Glomerular visceral epithelial cell (primary cell): ENCODE measurements at regions not wholly inside any gene's neighbourhood (a gene's known extent, or its start where the extent isn't known, plus 50 kb on each side); places are given as distances from the start of the nearest gene placed in this dataset.

Experiments used
- DNase-seq: peaks from one replicate; pipeline ENCODE4 v3.0.0-alpha.2; 2016; ENCODE audit errors: extremely low spot score

DNA sequence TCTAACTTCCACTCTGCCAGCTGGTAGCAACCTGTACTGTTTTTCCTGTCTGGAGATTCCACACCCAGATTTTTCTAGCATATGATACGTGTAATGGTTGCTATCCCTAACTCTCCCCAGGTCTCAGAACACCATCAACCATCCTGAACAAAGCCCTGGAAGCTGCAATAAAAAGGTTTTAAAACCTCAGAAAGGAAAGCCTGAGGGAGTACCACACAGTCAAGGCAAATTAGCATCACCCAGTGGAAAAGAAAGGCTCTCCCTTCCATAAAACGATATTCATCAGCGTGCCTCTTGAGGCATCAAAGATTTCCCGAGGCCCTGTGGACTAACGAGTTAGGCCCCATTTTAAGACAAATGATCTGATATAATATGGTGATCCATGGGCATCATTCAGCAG, 421.0 kb downstream of the ADGRL2 start:
- no peak for DNase-seq

DNA sequence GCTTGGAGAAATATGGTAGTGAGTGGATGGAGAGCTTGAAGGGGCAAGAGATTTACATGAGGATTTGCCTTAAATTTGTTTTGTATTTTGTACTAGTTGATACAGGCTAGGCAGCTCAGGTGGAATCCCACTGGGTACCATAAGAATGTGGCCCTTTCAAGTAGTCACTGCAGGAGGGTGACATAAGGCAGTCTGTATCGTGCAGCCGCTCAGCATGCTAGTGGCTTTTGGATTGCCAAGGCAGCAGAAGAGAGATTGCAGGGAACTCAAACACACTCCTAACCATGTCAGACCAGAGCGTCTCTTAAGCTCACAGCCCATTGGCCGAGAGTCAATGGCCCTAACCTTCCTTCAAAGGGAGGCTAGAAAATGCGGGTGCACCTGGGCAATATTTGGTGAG, 420.0 kb downstream of the ADGRL2 start:
- DNase-seq = no peak

DNA sequence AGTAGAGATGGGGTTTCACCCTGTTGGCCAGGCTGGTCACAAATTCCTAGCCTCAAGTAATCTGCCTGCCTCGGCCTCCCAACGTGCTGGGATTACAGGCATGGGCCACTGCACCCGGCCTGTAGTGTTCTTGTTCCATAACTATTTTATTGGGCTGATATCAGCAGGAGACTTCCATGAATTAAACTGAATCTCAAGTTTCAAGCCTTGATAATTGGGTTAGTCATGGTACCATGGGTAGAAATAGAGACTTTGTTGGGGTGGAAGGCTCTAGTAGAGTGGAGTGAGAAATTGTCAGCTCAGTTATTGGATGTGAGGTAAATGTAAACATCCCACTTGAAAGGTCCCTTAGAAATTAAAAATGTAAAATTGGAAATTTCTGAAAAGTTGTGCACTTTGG, 419.1 kb downstream of the ADGRL2 start:
- no peak for DNase-seq

DNA sequence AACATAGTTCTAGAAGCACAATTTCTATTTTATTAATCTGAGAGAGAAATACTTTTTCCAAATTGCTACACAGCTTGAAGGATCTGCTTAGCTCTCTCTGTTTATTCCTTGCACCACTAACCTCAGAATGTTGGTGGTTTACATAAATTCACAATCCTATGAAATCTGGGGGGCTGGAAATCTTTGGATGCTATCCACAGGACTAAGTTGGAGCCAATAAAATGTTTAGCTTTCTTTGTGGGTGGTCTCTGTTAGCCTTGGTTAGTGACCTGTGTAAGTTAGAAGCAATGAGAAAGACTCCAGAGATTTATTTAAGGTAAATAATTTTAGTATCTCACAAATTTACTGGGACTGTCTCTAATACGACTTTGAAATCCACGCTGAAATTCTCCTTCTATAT, 418.1 kb downstream of the ADGRL2 start:
- DNase-seq = no peak

DNA sequence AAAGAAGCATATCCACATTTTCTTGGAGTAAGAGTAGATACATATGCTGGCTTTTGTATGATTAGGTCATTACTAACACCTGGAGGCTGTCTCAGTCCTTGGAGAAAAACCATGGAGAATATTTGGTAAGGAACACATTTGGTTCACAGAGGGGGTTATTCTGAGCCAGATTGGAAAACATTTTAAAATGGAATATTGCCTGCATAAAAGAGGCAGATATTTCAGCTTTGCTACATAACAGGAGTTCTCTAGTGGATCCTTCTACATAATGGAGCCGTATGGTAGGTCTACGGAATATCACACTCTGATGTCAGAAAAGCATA, 415.1 kb downstream of the ADGRL2 start:
- no peak for DNase-seq

DNA sequence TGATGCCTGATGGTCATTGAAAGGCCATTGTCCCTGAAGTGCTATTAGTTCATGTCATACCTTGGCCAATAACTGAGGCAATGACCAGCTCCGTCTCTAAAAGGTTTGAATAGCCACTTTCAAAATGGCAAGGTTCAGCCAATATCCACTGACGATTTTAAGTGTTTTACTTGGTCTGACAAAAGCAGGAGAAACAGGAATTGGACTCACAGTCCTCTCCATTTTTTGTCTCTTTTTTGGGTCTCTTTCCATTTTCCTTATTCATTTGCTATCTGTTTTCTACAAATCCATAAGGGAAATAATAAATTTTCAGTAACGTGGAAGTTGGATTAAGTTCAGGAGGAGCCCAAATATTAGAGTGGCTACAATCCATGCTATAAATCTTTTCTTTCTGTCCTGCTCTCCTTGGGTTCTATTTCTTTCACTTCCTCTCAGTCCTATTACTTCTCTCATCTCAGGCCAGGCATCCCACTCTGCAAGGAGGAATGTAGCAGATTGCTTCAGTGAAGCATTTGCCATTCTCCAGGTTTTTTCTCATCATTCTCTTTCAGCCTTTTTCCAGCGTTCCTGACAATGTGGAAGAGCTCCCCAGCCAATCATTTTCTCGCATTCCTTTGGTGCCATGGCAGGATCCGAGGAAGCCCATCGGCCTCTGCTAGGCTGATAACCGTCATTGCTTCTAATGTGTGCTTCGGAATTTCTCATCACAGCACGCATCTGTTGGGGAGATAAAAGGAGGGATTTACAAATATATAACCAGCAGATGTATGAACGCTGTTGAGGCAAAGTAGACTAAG, 414.5 kb downstream of the ADGRL2 start:
- no peak for DNase-seq

DNA sequence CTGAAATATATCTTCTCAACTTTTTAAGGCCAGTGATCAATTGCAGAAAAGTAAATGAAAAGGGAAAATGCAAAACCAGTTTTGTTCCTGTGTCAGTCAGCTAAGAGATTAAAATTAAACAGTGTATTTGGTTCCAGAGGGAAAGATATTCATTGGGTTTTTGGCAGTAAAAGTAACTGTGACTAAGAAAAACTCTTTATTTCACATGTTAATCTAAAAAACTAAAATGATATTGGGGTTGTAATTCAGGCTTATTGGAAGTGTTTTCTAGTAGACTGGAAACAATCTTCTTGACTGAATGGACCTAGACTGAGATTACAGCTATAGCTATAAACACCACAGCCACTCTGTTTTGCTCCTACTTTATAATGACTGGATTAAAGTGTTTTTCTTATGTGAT, 413.9 kb downstream of the ADGRL2 start:
- no peak for DNase-seq

DNA sequence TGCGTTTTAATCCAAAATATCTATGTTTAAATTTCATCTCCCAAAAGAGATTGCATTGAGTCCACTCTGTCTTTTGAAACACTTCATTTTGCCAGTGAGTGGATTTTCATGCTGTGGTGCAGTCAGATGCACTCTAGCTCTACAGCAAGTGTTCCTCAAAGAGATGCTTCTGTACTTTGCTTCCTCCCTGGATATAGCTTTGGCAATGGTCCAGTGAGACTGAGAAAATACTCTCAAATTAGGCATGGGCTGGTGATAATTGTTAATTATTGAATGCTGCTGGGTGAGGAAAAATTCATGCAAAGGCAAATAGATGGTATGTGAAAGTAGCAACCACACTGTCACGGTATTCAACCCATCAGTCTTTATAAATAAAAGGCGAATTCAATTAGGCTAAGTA, 396.9 kb downstream of the ADGRL2 start:
- DNase-seq = no peak

DNA sequence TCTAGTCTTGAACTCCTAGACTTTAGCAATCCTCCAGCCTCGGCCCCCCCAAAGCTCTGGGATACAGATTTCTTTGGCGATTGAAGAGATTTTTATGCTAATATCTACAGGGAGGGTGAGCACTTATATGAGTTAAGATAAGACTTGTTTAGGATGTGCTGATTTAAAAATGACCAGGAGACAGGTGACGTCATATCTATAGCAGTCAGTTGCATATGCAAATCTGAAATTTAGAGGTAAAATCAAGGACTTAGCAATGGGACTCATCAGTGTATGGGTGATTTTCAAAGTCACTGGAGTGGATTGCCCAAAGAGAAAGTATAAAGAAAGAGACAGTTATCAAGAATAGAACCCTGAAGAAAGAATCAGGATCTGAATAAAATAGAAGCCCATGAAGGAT, 394.5 kb downstream of the ADGRL2 start:
- no peak for DNase-seq

DNA sequence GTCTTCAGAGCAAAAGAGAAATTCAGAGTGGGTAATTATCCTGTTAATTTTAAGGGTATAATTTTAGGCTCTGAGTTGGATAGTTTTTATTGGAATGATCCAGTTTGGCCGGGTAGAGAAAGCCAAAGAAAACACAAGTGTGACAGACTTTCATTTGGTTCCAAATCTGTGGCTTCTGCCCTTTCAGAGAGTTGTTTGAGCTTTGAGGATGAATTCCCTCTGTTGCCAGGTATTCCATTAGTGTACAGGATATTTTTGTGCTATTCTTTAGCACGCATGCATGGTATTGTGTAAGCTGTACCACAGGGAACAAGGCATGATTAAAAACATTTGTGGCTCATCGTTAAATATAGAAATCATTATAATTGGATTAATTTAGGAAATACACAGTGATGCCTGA, 384.4 kb downstream of the ADGRL2 start:
- DNase-seq = no peak

DNA sequence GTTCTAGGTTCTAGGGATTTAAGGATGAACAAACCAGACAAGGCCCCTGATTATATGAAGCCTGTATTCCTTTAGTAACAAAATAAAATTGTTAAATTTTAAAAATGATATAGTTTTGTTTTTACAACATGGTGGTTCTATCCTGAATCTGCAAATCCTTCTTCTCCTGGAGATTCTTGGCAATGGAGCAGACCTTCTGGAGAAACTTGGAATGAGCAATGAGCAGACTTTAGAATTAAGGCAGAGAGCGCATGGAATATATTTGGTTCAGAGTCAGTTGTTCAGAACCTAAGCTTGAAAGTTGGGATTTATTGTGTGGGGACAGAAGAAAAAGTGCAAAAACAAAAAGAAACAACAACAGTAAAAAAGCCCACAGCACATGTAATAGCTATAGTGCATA, 381.1 kb downstream of the ADGRL2 start:
- no peak for DNase-seq

DNA sequence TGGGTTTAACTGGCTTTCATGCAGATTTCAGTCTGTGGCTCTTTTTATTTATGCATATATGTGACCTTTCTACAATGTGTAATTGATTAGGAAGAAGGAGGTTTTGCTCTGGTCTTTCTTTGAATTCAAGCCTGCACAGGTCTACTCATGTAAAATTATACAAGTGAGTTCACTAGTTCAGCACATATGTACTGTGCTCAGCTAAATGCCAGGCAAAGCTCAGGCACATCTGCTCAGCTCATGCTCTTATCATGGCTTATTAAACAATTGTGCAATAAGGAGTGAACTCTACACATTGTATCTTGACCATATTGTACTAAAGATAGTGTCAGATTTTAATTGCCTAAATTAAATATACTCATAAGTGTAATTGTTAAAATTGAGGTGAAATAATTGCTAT, 378.4 kb downstream of the ADGRL2 start:
- no peak for DNase-seq

DNA sequence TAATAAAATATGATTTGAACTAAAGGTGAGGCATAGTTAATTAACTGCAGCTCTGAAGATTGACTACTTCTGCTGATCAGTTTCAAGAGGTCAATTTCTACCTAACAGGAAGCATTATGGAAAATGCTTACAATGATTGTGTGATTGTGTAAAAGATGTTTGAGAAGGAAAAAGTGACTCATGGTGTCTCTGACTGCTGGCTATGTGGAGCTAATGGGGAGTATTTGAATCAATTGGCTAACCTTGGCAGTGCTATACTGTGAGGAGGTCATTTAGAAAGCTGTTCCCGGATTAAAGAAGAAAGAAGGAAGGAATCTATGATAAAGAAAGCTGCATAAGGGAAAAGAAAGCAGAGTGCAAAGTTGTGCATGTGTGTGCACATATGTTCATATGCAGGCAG, 376.5 kb downstream of the ADGRL2 start:
- DNase-seq = no peak

DNA sequence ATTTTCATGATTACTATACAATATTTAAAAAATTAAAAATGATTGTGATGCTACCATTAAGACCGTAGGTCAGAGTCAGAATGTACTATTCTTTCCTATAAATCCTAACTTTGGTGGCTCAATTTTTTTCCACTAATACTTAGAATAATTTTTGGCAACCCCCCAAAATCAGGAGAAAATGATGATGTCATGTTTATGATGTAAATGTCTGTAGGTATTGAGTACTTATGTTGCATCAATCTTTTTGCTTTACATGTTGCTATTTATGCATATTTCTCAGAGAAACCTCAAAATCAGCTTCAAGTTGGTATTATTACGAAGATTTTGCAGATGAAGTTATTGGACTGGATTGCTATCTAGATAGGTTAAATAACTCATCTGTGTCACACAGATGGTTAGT, 371.2 kb downstream of the ADGRL2 start:
- DNase-seq = no peak

DNA sequence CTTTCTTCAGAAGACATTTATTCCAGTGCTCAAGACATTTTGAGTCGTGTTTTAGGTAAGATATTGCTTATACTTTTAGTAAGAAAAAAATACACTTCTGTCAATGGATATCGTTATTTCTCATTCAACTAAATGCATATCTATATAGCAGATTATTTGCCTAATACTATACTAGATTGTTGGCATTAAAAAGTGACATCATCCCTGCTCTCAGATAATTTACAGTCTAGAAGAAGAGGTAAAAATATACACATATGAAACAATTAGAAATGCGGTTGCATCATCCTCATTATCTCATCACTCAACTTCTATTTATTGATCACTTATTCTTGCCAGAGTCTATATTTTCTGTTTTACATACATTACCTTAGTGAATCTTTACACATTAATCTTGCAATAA, 367.7 kb downstream of the ADGRL2 start:
- no peak for DNase-seq

DNA sequence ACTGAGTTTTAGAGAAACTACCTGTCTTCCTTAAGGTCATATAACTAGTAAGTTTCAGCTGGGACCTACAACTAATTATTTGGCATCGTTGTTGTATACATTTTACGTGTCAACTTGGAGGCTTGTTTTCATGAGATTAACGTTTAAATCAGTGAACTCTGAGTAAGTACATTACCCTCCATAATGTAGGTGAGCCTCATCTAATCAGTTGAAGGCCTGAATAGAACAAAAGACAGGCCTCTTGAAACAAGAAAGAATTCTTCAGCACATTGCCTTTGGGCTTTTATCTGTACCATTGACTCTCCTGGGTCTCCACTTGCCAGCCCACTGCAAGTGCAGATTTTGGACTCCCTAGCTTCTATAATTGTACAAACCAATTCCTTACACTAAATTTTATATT, 364.6 kb downstream of the ADGRL2 start:
- no peak for DNase-seq

DNA sequence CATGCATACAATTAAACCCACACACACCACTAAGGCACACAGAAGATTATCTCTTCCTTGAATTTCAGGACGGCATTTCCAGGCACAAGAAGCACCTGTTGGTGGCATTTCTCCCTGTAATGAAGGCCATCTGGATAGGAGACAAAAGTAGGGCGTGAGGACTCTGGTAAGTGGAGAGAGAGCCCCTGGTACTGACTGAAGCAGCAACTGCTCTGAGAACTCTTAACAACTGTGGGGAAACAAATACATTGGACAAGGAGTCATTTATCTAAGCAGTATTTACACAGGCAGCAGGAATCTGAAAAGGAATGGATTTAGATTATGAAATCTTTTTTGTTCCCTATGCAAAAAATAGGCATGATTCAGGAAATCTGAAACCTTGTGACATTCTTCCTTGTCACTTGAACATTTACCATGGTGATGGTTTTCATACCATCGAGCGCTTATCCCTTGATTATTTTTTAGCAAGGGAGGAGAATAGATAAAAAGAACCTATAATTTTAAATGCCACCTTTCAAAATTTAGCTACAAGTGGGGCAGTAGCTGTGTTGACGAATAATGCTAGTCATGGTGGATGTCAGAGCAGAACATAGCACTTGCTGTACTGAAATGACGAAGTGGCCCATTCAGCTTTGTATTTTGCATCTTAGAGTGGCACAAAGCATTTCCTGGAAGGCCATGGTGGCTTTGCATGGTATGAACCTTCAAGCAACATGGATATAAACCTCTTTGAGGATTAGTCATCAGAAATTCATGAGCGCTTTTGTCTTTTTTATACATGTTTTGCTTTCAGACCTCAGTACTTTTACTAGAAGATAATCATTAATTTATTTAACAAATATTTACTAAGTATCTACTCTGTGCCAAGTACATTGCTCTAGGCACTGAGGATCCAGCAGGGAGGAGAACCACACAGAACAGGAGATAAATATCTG, 362.0 kb downstream of the ADGRL2 start:
- no peak for DNase-seq

DNA sequence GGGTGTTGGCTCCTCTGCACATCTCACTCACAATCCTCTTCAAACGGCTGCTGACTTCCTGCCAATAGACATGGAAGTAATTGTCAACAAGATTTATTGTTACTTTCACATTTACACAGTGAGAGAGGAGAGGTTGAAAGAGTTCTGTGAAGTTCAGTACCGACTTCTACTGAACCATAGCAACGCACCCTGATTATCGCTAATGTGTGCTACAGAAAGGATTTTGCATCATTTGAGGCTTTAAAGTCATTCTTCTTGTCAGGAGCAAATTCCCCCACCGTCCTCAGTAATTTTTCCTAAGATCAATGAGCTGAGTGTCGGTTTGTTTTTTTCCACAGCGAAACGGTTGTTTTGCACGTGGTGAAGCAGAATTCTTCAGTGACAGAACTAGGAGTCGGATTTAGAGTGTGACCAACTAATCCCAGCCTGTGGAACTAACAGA, 361.0 kb downstream of the ADGRL2 start:
- no peak for DNase-seq

DNA sequence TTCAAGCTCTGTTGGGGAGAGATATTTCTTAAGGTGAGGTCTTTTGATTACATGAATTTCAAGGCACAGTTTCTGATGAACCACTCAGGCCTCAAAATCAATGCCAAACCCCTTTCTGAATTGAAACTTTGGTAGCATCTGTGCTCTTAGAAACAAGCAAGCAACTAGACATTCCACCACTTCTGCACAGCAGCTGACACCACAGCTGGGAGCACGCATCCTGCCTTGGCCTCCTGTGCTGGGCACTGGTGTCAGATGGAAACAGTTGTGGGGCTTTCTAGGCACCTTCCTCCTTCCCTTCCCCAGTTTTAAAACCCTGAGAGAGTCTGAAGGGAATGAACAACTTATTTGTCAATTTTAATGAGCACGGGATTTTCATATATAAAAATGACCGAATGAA, 360.2 kb downstream of the ADGRL2 start:
- no peak for DNase-seq

DNA sequence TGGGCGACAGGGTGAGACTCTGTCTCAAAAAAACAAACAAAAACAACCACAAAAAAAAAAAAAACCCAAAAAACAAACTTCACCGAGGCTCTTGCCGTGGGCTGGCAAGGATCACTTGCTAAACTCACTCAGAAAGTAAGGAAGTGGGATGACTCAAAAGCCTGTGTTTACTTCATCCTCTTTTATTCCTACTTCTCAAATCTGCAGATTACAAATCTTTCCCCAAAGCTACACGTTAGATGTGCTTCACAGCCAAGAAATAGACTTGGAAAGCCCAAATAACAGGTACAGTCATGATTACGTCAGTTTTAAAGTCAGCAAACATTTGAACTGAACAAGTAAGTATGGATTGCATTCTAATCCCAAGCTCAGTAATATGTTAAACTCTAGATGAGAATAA, 359.3 kb downstream of the ADGRL2 start:
- no peak for DNase-seq

DNA sequence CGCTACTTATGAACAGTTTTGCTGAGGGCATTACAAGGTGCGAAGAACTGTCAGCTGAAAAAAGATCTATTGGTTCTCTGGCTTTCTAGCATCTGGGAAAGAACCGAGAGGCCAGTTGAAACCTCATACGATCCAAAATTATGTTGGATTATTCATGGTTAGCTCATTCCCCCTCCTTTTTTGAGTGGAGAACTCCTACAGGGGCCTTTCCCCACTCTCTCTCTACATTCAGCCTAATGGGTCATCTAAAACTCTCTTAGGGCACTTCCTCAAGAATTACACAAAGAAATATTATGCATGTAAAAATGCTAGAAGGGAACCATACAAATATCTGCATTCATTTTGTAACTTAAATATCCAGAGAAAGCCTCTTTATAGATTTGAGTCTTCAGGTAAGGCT, 358.2 kb downstream of the ADGRL2 start:
- no peak for DNase-seq

DNA sequence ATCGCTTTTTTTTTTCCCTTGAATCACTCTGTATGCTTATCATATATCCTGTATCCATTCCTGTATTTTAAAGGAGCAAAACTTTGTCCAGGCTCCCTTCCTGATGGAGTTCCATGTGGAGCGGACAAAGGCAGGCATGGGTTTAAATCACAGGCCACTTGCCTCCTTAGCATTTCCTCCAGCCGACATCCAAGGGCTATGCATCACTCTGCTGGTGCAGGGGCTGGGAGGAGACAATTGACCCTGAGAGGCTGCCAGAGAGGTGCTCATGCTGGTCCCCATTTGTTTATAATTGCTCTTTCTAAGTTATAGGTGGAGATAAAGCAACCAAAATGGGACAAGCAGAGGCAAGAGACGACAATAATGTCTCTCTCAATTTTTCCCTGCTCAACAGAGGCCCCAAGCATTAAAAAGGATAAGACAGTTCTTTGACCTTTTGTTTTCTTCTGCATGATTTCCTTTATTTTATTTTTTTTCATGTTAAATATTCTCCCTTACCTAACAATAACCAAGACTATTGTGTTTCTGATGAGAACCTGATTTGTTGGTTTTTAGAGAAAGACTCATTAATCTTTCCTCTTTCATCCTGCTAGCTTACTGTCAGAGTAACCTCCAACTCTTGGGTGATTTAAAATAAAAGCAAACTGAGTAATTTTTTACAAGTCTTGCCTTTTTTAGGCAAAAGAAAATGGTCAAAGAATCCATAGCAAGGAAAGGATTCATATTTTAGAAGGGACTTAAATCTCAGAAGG, 353.7 kb downstream of the ADGRL2 start:
- DNase-seq = no peak

DNA sequence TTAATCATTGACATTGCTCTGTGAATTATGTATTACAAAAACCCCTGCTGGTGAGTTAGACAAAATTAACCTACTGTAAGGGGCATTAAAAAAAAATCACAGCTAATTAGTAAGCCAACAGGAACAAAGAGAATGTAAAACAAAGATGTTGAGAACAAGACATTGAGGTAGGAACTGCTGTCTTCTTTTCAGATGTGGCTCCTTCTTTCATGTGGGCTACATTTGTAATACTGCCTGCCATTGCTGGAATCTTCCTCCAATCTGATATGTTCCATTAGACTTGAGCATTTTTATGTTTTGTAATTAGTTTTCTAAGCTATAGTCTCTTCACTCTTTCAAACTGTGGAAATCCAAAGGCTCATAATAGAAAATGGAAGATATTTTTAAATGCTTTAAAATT, 353.0 kb downstream of the ADGRL2 start:
- no peak for DNase-seq
